AG09309 (cell line): ENCODE measurements at regions not wholly inside any gene's neighbourhood (a gene's known extent, or its start where the extent isn't known, plus 50 kb on each side); places are given as distances from the start of the nearest gene placed in this dataset.

ENCODE experiments used
- DNase-seq: peaks from one replicate; pipeline ENCODE4 v3.0.0-alpha.2; 2010; ENCODE audit warnings: low read depth
- H3K4me3 ChIP-seq: 2 replicates; pipeline ENCODE4 v1.5.1; 2011; ENCODE audit warnings: mild to moderate bottlenecking, low read depth, low read length, moderate library complexity; ENCODE audit not compliant: control insufficient read depth
- CTCF ChIP-seq: IDR thresholded peaks from 2 replicates; pipeline ENCODE4 v1.5.1; 2011; ENCODE audit warnings: mild to moderate bottlenecking, low read depth, low read length, inconsistent platforms; ENCODE audit not compliant: insufficient read depth, control insufficient read depth; ENCODE audit errors: missing control alignments

DNA sequence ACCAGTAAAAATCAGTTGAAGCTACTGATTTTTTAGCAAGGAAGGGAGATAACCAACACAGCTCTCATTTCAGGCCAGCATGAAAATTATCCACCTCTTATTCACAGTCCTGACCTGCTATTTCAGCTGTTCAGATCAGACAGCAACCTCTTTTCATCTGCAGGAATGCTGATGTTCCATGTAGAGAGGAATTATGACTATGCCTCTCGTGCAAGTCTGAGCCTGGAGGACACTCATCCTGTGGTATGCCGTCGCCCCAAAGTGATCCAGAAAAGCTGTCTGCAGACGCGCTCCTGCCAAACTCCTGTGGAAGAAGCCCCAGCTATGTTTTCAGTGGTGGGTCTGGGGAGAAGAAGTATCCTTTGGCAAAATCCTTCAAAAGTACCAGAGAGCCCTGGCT is 563.5 kb upstream of the SLITRK1 start:
- no peak overlapping the region for H3K4me3 ChIP-seq
- TF ChIP-seq CTCF, result no peak
- DNase-seq, result peak; percentile 28

DNA sequence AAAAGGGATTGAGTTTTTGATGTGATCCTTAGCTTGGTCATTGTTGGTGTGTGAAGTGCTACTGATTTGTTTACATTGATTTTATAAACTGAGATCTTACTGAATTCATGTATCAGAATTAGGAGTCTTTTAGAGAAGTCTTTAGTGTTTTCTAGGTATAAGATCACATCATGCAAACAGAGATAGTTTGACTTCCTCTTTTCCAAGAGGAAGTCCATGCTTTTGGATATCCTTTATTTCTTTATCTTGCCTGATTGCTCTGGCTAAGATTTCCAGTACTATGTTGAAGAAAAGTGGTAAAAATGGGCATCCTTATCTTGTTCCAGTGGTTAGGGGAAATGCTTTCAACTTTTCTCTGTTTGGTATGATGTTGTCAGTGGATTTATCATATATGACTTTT is 561.2 kb upstream of the SLITRK1 start:
- no peak overlapping the region for H3K4me3 ChIP-seq
- TF ChIP-seq CTCF, result no peak
- DNase-seq, result no peak

DNA sequence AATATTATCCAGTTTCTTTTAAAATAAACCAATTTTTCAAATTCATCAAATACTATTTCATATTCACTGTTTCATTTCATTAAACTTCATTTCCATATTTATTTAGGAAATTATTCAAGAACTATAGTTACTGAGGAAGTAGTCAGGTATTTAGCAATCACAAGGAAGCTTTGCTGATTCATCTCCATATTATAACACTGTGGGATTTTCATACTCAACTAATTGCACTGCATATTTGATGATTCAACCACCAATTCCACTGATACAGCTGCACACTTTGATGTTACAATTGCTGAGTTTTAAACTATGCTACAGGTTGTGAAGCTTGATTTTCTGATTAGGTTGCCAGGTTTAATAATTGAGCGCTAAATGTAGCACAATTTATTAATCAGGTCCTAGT is 556.8 kb upstream of the SLITRK1 start:
- DNase-seq, result peak; percentile 38
- TF ChIP-seq CTCF, result no peak
- H3K4me3 ChIP-seq, result no peak overlapping the region

DNA sequence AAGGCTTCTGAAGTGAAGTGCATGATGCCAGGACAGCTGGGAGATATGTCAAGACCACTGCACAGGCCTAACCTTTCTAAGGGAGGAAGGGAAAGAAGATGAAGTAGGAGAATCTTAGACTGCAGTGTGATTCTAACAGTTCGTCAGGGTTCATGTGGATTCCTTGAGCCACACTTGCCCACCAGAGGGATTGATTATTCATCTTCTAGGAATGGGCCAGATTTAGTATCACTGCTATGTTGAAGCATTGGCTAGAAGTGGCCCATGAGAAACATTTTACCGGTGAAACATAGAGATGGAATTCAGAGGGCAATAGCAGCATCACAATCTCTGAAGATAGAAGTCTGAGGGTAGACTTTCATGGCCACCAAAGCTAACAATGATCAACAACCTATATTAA is 550.8 kb upstream of the SLITRK1 start:
- DNase-seq, result no peak
- peak; percentile 9 for TF ChIP-seq CTCF
- H3K4me3 ChIP-seq, result no peak overlapping the region

- DNase-seq, result no peak
- TF ChIP-seq CTCF, result no peak
- no peak overlapping the region for H3K4me3 ChIP-seq
Observed at GRCh38 chr13:84431646-84432045, 549.4 kb upstream of the SLITRK1 start.

GRCh38 chr13:84430446-84430845 is 548.2 kb upstream of the SLITRK1 start:
- H3K4me3 ChIP-seq, result no peak overlapping the region
- DNase-seq, result no peak
- TF ChIP-seq CTCF, result no peak

- DNase-seq, result no peak
- no peak for TF ChIP-seq CTCF
- no peak overlapping the region for H3K4me3 ChIP-seq
Observed at GRCh38 chr13:84430015-84430414, 547.7 kb upstream of the SLITRK1 start.
